HEK293 (cell line): ENCODE measurements at regions not wholly inside any gene's neighbourhood (a gene's known extent, or its start where the extent isn't known, plus 50 kb on each side); places are given as distances from the start of the nearest gene placed in this dataset.
A peak's percentile ranks its signal among the peaks of the same experiment; 100 is the strongest.

Experiments
- CTCF ChIA-PET: fragments of 350-600 bp; formaldehyde crosslinking; extraction: SDS; loops from one replicate; lab custom pipeline; 2021; ENCODE audit warnings: antibody characterized with exemption; lab: Yijun Ruan, JAX
- POLR2A ChIA-PET: fragments of 300-600 bp; formaldehyde crosslinking; extraction: SDS; loops from one replicate; lab custom pipeline; 2020; ENCODE audit warnings: antibody characterized with exemption, inconsistent platforms; lab: Yijun Ruan, JAX
- H3K27ac ChIP-seq: fragments of 200-500 bp; sonication (Bioruptor generic); 2 replicates; pipeline ENCODE4 v1.5.1; 2014; ENCODE audit warnings: low read depth, low read length, control low read depth, inconsistent platforms; ENCODE audit errors: extremely low read depth
- H3K36me3 ChIP-seq, 2 experiments: fragments of 200-500 bp in 1 of 2; sonication (Bioruptor generic) in 1 of 2; 1 replicate in 1 of 2; 2 replicates in 1 of 2; pipeline ENCODE4 v1.5.1; 2014 to 2017; ENCODE audit warnings: inconsistent platforms in 2 of 2, low read length in 2 of 2; ENCODE audit not compliant: control insufficient read depth in 2 of 2, insufficient read depth in 1 of 2
- H3K4me1 ChIP-seq: fragments of 200-500 bp; sonication (Bioruptor generic); 2 replicates; pipeline ENCODE4 v1.5.1; 2014; ENCODE audit warnings: mild to moderate bottlenecking, low read length, inconsistent platforms; ENCODE audit not compliant: control insufficient read depth, insufficient read depth
- H3K4me3 ChIP-seq: 2 replicates; pipeline ENCODE4 v1.5.1; 2011; ENCODE audit warnings: low read depth, mild to moderate bottlenecking, control low read depth, low read length, moderate library complexity
- H3K9me3 ChIP-seq: fragments of 200-500 bp; sonication (Bioruptor generic); 2 replicates; pipeline ENCODE4 v1.5.1; 2014; ENCODE audit warnings: low read depth, low read length, inconsistent platforms; ENCODE audit not compliant: control insufficient read depth, insufficient read depth
- ATF2 ChIP-seq: fragments of 450-650 bp; formaldehyde crosslinking; IDR thresholded peaks from 2 replicates; pipeline ENCODE4 v1.5.1; 2016; ENCODE audit warnings: missing biosample characterization, missing genetic modification characterization, low read depth
- GLIS1 ChIP-seq: fragments of 450-650 bp; formaldehyde crosslinking; IDR thresholded peaks from 2 replicates; pipeline ENCODE4 v1.5.1; 2016; ENCODE audit warnings: missing biosample characterization, missing genetic modification characterization
- HIC1 ChIP-seq: fragments of 450-650 bp; formaldehyde crosslinking; IDR thresholded peaks from 2 replicates; pipeline ENCODE4 v1.5.1; 2016; ENCODE audit warnings: missing biosample characterization, missing genetic modification characterization
- KLF1 ChIP-seq: fragments of 450-650 bp; formaldehyde crosslinking; IDR thresholded peaks from 2 replicates; pipeline ENCODE4 v1.5.1; 2016; ENCODE audit warnings: missing biosample characterization, missing genetic modification characterization
- KLF8 ChIP-seq: fragments of 450-650 bp; formaldehyde crosslinking; IDR thresholded peaks from 2 replicates; pipeline ENCODE4 v1.5.1; 2016; ENCODE audit warnings: missing biosample characterization, missing genetic modification characterization
- PATZ1 ChIP-seq: fragments of 450-650 bp; formaldehyde crosslinking; IDR thresholded peaks from 2 replicates; pipeline ENCODE4 v1.5.1; 2016; ENCODE audit warnings: missing biosample characterization, missing genetic modification characterization
- SALL2 ChIP-seq: fragments of 450-650 bp; formaldehyde crosslinking; IDR thresholded peaks from 2 replicates; pipeline ENCODE4 v1.5.0; 2017; ENCODE audit warnings: missing biosample characterization, mild to moderate bottlenecking, missing genetic modification characterization, borderline replicate concordance
- ZFHX2 ChIP-seq: fragments of 450-650 bp; formaldehyde crosslinking; conservative IDR thresholded peaks from 2 replicates; pipeline ENCODE4 v1.5.1; 2016; ENCODE audit warnings: missing biosample characterization, missing genetic modification characterization
- ZFP37 ChIP-seq: fragments of 450-650 bp; formaldehyde crosslinking; IDR thresholded peaks from 2 replicates; pipeline ENCODE4 v1.5.1; 2016; ENCODE audit warnings: missing biosample characterization, missing genetic modification characterization
- ZNF138 ChIP-seq: fragments of 450-650 bp; formaldehyde crosslinking; IDR thresholded peaks from 2 replicates; pipeline ENCODE4 v1.5.1; 2016; ENCODE audit warnings: missing biosample characterization, missing genetic modification characterization, borderline replicate concordance
- ZNF140 ChIP-seq: fragments of 450-650 bp; formaldehyde crosslinking; IDR thresholded peaks from 2 replicates; pipeline ENCODE4 v1.5.1; 2016; ENCODE audit warnings: missing biosample characterization, missing genetic modification characterization
- ZNF24 ChIP-seq: fragments of 450-650 bp; formaldehyde crosslinking; IDR thresholded peaks from 2 replicates; pipeline ENCODE4 v1.5.1; 2016; ENCODE audit warnings: missing biosample characterization, missing genetic modification characterization
- ZNF335 ChIP-seq: fragments of 450-650 bp; formaldehyde crosslinking; conservative IDR thresholded peaks from 2 replicates; pipeline ENCODE4 v1.5.1; 2016; ENCODE audit warnings: missing biosample characterization, missing genetic modification characterization
- ZNF350 ChIP-seq: fragments of 450-650 bp; formaldehyde crosslinking; IDR thresholded peaks from 2 replicates; pipeline ENCODE4 v1.5.0; 2017; ENCODE audit warnings: missing biosample characterization, mild to moderate bottlenecking, missing genetic modification characterization
- ZNF366 ChIP-seq: fragments of 450-650 bp; formaldehyde crosslinking; conservative IDR thresholded peaks from 2 replicates; pipeline ENCODE4 v1.5.1; 2016; ENCODE audit warnings: missing biosample characterization, missing genetic modification characterization
- ZNF37A ChIP-seq: fragments of 450-650 bp; IDR thresholded peaks from 2 replicates; pipeline ENCODE4 v1.5.1; 2018; ENCODE audit warnings: missing biosample characterization, missing genetic modification characterization
- ZNF449 ChIP-seq: fragments of 450-650 bp; formaldehyde crosslinking; IDR thresholded peaks from 2 replicates; pipeline ENCODE4 v1.5.1; 2017; ENCODE audit warnings: missing biosample characterization, mild to moderate bottlenecking, missing genetic modification characterization, moderate library complexity
- ZNF600 ChIP-seq: fragments of 450-650 bp; formaldehyde crosslinking; IDR thresholded peaks from 2 replicates; pipeline ENCODE4 v1.5.1; 2016; ENCODE audit warnings: missing biosample characterization, missing genetic modification characterization
- ZNF629 ChIP-seq: fragments of 450-650 bp; formaldehyde crosslinking; IDR thresholded peaks from 2 replicates; pipeline ENCODE4 v1.5.1; 2017; ENCODE audit warnings: missing biosample characterization, missing genetic modification characterization
- TF ChIP-seq, protein P1 (sequence below): fragments of 450-650 bp; formaldehyde crosslinking; IDR thresholded peaks from 2 replicates; pipeline ENCODE4 v1.5.1; 2016; ENCODE audit warnings: missing biosample characterization, missing genetic modification characterization
- TF ChIP-seq, protein P2 (sequence below): fragments of 450-650 bp; formaldehyde crosslinking; IDR thresholded peaks from 2 replicates; pipeline ENCODE4 v1.5.1; 2016; ENCODE audit warnings: missing biosample characterization, missing genetic modification characterization

DNA sequence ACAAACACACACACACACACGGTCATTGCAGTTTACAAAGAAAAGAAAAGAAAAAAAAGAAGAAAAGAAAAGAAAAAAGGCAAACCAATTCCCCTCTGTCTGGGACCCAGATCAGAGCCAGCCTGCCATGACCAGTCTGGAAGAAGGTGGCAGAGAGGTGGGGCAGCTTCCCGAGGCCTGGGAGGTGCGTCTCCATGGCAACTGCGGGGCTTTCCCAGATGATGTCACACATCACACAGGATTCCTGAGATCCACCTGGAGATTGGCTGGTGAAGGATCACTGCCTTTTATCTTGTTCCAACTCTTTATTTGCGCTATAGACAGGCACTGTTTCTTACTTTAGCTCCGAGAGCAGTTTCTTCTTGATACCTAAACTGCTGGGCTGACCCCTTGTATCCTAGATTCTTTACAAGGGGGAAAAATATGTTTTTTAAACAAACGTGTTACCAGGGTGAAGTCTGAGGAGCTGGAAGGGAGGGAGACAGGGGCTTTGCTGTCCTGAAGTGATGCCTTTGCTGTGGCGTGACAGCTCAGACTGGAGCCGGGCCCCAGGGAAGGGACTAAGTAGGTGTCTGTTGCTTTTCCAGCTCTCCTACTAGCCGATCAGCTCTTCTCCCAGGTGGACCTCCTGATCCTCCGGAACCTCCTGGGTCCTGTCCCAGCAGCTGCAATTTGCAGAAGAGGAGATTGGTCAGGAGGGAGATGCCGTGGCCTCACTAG is 298.5 kb downstream of the KLF6 start:
- H3K4me3 ChIP-seq = no peak overlapping the region
- ChIA-PET POLR2A (no interaction called here), CTCF (no interaction called here)
- peaks cover 13% of the 10 kb centered on the region for H3K4me1 ChIP-seq
- no peaks in the 10 kb centered on the region for H3K9me3 ChIP-seq
- peak; percentile 61 for TF ChIP-seq ATF2 (tag by site-specific recombination)
- 0 out of 2 replicates have a peak, but pooled peaks have one; percentile 8 for TF ChIP-seq ZNF366 (tag by site-specific recombination)
- TF ChIP-seq ZNF140 (tag by site-specific recombination) = no peak
- TF ChIP-seq GLIS1 = peak; percentile 48; the same call in 1 of the 2 replicates
- 0 out of 2 replicates have a peak, but pooled peaks have one; percentile 29 for TF ChIP-seq ZNF335 (tag by site-specific recombination)
- TF ChIP-seq KLF1 = peak; percentile 74
- TF ChIP-seq HIC1 (tag by site-specific recombination) = 0 out of 2 replicates have a peak, but pooled peaks have one; percentile 10
- TF ChIP-seq ZFHX2 (tag by site-specific recombination) = no peak
- 0 out of 2 replicates have a peak, but pooled peaks have one; percentile 45 for TF ChIP-seq ZNF600 (tag by site-specific recombination)
- no peak for TF ChIP-seq ZNF37A (tag by site-specific recombination)
- peak; percentile 67 for TF ChIP-seq ZNF629 (tag by site-specific recombination)
- peak; percentile 94 for TF ChIP-seq ZNF449 (tag by site-specific recombination)
- TF ChIP-seq KLF8 (tag by site-specific recombination) = peak; percentile 49; the same call in 1 of the 2 replicates
- no peak for TF ChIP-seq ZFP37
- no peaks in the 10 kb centered on the region for H3K36me3 ChIP-seq
- H3K27ac ChIP-seq = no peak overlapping the region

DNA sequence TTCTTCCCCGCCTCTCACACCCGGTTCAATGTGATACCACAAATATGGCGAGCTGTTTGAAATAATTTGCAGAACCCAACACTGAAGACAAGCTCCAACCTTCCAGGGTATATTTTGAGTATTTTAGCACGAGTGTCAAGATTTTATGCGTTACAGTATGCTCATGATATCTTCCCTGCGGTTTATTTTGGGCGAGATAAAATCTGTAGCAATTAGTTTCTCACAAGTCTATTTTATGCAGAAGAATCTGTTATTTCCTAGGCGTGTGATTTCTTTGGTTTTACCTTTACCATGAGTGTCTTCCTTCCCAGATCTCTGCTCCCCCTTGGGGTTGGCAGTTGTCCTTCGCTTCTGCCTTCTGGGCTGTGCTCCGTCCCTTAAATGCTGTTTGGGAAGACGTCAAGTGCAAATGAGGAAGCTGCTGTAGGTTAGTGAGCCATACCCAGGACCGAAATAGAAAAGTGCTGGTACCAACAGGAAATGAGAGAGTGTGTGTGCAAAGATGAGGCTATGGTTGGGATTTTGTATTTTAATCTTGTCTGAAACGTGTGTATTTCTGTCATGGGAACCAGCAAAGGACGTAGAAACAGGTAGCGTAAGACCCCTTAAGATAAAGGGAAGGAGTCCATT is 299.8 kb downstream of the KLF6 start:
- Histone ChIP-seq H3K4me1 (peaks cover 13% of the 10 kb centered on the region), H3K36me3 (no peaks in the 10 kb centered on the region), H3K27ac (peak overlapping the region; percentile 58; the same call in 1 of the 2 replicates), H3K9me3 (no peaks in the 10 kb centered on the region), H3K4me3 (no peak overlapping the region)
- ChIA-PET POLR2A (no interaction called here), CTCF (no interaction called here)
- TF ChIP-seq, protein P1, sequence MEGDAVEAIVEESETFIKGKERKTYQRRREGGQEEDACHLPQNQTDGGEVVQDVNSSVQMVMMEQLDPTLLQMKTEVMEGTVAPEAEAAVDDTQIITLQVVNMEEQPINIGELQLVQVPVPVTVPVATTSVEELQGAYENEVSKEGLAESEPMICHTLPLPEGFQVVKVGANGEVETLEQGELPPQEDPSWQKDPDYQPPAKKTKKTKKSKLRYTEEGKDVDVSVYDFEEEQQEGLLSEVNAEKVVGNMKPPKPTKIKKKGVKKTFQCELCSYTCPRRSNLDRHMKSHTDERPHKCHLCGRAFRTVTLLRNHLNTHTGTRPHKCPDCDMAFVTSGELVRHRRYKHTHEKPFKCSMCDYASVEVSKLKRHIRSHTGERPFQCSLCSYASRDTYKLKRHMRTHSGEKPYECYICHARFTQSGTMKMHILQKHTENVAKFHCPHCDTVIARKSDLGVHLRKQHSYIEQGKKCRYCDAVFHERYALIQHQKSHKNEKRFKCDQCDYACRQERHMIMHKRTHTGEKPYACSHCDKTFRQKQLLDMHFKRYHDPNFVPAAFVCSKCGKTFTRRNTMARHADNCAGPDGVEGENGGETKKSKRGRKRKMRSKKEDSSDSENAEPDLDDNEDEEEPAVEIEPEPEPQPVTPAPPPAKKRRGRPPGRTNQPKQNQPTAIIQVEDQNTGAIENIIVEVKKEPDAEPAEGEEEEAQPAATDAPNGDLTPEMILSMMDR (tag by site-specific recombination) = no peak
- TF ChIP-seq ZNF350 (tag by site-specific recombination) (no peak), ZNF629 (tag by site-specific recombination) (no peak), ZNF138 (tag by site-specific recombination) (no peak), SALL2 (tag by site-specific recombination) (no peak), ZNF24 (tag by site-specific recombination) (no peak), PATZ1 (no peak)
- TF ChIP-seq, protein P2, sequence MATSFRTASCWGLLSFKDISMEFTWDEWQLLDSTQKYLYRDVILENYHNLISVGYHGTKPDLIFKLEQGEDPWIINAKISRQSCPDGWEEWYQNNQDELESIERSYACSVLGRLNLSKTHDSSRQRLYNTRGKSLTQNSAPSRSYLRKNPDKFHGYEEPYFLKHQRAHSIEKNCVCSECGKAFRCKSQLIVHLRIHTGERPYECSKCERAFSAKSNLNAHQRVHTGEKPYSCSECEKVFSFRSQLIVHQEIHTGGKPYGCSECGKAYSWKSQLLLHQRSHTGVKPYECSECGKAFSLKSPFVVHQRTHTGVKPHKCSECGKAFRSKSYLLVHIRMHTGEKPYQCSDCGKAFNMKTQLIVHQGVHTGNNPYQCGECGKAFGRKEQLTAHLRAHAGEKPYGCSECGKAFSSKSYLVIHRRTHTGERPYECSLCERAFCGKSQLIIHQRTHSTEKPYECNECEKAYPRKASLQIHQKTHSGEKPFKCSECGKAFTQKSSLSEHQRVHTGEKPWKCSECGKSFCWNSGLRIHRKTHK = no peak
